ENCODE measurements at regions not wholly inside any gene's neighbourhood (a gene's known extent, or its start where the extent isn't known, plus 50 kb on each side); places are given as distances from the start of the nearest gene placed in this dataset.

DNA sequence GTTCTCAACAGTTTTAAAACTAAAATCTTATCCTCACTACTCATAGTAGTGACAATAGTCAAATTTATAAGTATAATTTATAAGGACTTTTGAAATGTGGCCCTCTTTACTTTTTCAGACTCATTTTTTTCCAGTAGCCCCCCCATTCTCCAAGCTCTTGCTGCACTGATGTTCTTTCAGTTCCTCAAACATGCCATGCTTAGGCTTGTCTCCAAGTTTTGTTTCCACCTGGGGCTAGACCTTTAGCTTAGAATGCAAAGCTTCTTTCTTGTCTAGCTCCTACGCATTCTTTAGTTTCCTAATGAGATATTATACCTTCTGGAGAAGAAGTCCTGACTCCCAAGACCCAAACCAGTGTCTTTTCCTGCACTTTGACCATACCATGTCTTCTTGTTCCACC, 222.6 kb downstream of the NOL4 start:
- H3K9me3 ChIP-seq (ENCODE audit: control insufficient read depth in 4 of 4, low read length in 3 of 4): no peaks in the 10 kb centered on the region
- 97% methylated on average over 1 of the region's 1 CpG for WGBS

GRCh38 chr18:34001376-34001775, 223.3 kb downstream of the NOL4 start:
- Histone ChIP-seq H3K36me3 (ENCODE audit: control insufficient read depth in 4 of 4, insufficient read depth in 3 of 4, low read depth in 1 of 4, low read length in 3 of 4) (no peaks in the 10 kb centered on the region), H3K4me1 (ENCODE audit: control insufficient read depth in 4 of 4, insufficient read depth in 4 of 4, low read length in 3 of 4) (peaks cover 0 to 3% (median 0%) of the 10 kb centered on the region in 4 donors), H3K9me3 (ENCODE audit: control insufficient read depth in 4 of 4, low read length in 3 of 4) (no peaks in the 10 kb centered on the region), H3K27me3 (ENCODE audit: control insufficient read depth in 4 of 4, insufficient read depth in 4 of 4, low read length in 3 of 4) (no peaks in the 10 kb centered on the region), H3K4me3 (ENCODE audit: low read depth in 1 of 3, low read length in 3 of 3) (no peak overlapping the region), H3K9ac (ENCODE audit: low read depth in 1 of 2, low read length in 2 of 2) (no peak overlapping the region), H3K27ac (ENCODE audit: low read depth in 1 of 2, low read length in 2 of 2) (no peak overlapping the region)
- no peak for DNase-seq (ENCODE audit: low spot score)
- 82% methylated on average over 3 of the region's 3 CpGs for WGBS
- TF ChIP-seq RAD21 (IDR thresholded peaks at IDR 0.05) (no peak), JUND (IDR thresholded peaks at IDR 0.05) (no peak), GABPA (IDR thresholded peaks at IDR 0.05 in 1 of 2, conservative IDR thresholded peaks at IDR 0.05 in 1 of 2) (no peak), FOXA1 (IDR thresholded peaks at IDR 0.05) (no peak), HNF4G (IDR thresholded peaks at IDR 0.05) (no peak), HNF4A (conservative IDR thresholded peaks at IDR 0.05) (no peak), RXRA (IDR thresholded peaks at IDR 0.05) (no peak), ZBTB33 (IDR thresholded peaks at IDR 0.05) (no peak), CTCF (IDR thresholded peaks at IDR 0.05; ENCODE audit: low read depth, low read length, missing input control) (no peak), EGR1 (IDR thresholded peaks at IDR 0.05; ENCODE audit: low read depth in 2 of 2) (no peak), SP1 (IDR thresholded peaks at IDR 0.05) (no peak), YY1 (IDR thresholded peaks at IDR 0.05) (no peak)
- TF ChIP-seq, protein P1, sequence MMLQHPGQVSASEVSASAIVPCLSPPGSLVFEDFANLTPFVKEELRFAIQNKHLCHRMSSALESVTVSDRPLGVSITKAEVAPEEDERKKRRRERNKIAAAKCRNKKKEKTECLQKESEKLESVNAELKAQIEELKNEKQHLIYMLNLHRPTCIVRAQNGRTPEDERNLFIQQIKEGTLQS (IDR thresholded peaks at IDR 0.05): no peak

More for the DNA sequence above, 222.6 kb downstream of the NOL4 start:
- DNase-seq (ENCODE audit: low spot score): no peak
- TF ChIP-seq FOXA2 (IDR thresholded peaks at IDR 0.05) (no peak), RAD21 (IDR thresholded peaks at IDR 0.05) (no peak), MAX (IDR thresholded peaks at IDR 0.05) (no peak), FOXA1 (IDR thresholded peaks at IDR 0.05) (no peak), RXRA (IDR thresholded peaks at IDR 0.05) (no peak), EGR1 (IDR thresholded peaks at IDR 0.05; ENCODE audit: low read depth in 2 of 2) (no peak), JUND (IDR thresholded peaks at IDR 0.05) (no peak), NR2F2 (IDR thresholded peaks at IDR 0.05) (no peak), SP1 (IDR thresholded peaks at IDR 0.05) (no peak), REST (IDR thresholded peaks at IDR 0.05) (no peak), HNF4G (IDR thresholded peaks at IDR 0.05) (no peak), GABPA (IDR thresholded peaks at IDR 0.05 in 1 of 2, conservative IDR thresholded peaks at IDR 0.05 in 1 of 2) (no peak), HNF4A (conservative IDR thresholded peaks at IDR 0.05) (no peak), YY1 (IDR thresholded peaks at IDR 0.05) (no peak)
- TF ChIP-seq, protein P1 (IDR thresholded peaks at IDR 0.05): no peak
- H3K27me3 ChIP-seq (ENCODE audit: control insufficient read depth in 4 of 4, insufficient read depth in 4 of 4, low read length in 3 of 4): no peaks in the 10 kb centered on the region
- H3K36me3 ChIP-seq (ENCODE audit: control insufficient read depth in 4 of 4, insufficient read depth in 3 of 4, low read depth in 1 of 4, low read length in 3 of 4): peaks cover 0 to under 1% (median 0%) of the 10 kb centered on the region in 4 donors
- H3K4me3 ChIP-seq (ENCODE audit: low read depth in 1 of 3, low read length in 3 of 3): no peak overlapping the region
- H3K9ac ChIP-seq (ENCODE audit: low read depth in 1 of 2, low read length in 2 of 2): no peak overlapping the region
- H3K4me1 ChIP-seq (ENCODE audit: control insufficient read depth in 4 of 4, insufficient read depth in 4 of 4, low read length in 3 of 4): peaks cover 0 to 3% (median 0%) of the 10 kb centered on the region in 4 donors
- H3K27ac ChIP-seq (ENCODE audit: low read depth in 1 of 2, low read length in 2 of 2): no peak overlapping the region
